Esophagus squamous epithelium (tissue), 4 donors: ENCODE measurements at regions not wholly inside any gene's neighbourhood (a gene's known extent, or its start where the extent isn't known, plus 50 kb on each side); places are given as distances from the start of the nearest gene placed in this dataset.

Experiments used
- CTCF ChIP-seq, 6 experiments: fragments of 450-650 bp in 4 of 6; fragments of 200-600 bp in 2 of 6; sonication (generic) in 2 of 6; IDR thresholded peaks; one replicate each; pipeline ENCODE4 v1.5.1; 2016 to 2019; ENCODE audit warnings: antibody characterized with exemption in 6 of 6, mild to moderate bottlenecking in 4 of 6, moderate library complexity in 4 of 6
- POLR2A ChIP-seq, 4 donors: fragments of 450-650 bp; IDR thresholded peaks; one replicate each; pipeline ENCODE4 v1.6.1; 2017; ENCODE audit warnings: antibody characterized with exemption in 4 of 4, mild to moderate bottlenecking in 4 of 4, moderate library complexity in 3 of 4

- TF ChIP-seq CTCF (IDR thresholded peaks at IDR 0.05): no peak
- no peak for TF ChIP-seq POLR2A (IDR thresholded peaks at IDR 0.05)
Observed at GRCh38 chrX:73963682-73964081, 111.2 kb upstream of the XIST start.
